ENCODE measurements at regions not wholly inside any gene's neighbourhood (a gene's known extent, or its start where the extent isn't known, plus 50 kb on each side); places are given as distances from the start of the nearest gene placed in this dataset.
"Not testable (repeated sequence)": the region's sequence is repeated elsewhere in the genome, so short reads cannot be mapped to it uniquely, and the experiment has no call there.

DNA sequence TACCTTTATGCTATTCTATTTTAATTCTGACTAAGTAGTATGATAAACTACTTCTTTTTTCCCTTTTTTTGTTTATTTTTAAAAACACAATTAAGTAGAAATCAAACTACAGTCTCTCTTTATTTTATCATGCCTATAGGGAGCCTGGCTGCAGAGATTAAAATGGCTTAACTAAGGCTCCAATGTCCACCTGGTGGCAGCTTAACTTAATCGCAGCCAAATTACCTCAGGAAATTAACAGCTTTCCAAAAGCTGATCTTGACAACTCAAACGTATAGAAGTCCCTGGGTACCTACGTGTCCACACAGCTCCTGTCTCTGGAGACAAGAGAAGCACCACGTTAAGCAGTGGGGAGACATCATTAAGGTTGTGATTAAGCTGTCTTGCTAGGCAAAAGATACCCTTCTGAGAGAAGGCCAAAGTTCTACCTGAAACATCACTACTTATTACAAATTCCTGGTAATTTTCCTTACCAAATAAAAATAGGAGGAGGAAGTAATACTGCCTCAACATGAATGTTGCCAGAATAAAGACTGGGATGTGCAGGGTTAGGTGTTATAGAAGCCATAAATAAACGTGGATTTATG, 63.2 kb upstream of the SNX19 start:
- peak; percentile 40 for DNase-seq (ENCODE audit: low spot score)

GRCh38 chr11:130980071-130980862, 64.0 kb upstream of the SNX19 start:
- DNase-seq (ENCODE audit: low spot score), result no peak

DNA sequence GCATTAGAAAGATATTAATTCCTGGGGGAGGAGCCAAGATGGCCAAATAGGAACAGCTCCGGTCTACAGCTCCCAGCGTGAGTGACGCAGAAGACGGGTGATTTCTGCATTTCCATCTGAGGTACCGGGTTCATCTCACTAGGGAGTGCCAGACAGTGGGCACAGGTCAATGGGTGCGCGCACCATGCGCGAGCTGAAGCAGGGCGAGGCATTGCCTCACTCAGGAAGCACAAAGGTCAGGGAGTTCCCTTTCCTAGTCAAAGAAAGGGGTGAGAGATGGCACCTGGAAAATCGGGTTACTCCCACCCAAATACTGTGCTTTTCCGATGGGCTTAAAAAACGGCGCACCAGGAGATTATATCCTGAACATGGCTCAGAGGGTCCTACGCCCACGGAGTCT, 68.0 kb upstream of the SNX19 start:
- not testable (repeated sequence) for DNase-seq (ENCODE audit: low spot score)

GRCh38 chr11:130992788-130993187, 76.5 kb upstream of the SNX19 start:
- no peak for DNase-seq (ENCODE audit: low spot score)

- no peak for DNase-seq (ENCODE audit: low spot score)
Measured at GRCh38 chr11:130994043-130994442, 77.8 kb upstream of the SNX19 start.

DNA sequence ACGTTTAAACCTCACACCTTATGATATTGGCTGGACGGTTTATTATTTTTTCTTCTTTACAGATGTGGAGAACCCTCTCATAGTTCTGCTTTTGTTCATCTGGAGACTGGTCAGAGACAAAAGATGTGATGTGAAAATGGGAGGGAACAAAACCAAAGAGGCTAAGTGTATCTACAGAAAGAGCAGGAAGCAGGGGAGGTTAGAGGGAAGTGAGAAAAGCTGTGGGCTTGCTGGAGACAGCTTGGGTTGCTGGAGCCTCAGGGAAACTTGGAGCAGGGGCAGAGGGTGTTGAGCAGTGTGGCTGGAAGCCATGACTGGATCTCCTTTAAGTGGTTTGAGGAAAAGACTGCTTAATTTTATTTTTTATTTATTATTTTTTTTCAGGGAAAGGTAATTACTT, 79.0 kb upstream of the SNX19 start:
- DNase-seq (ENCODE audit: low spot score), result no peak

- no peak for DNase-seq (ENCODE audit: low spot score)
Measured at GRCh38 chr11:130997278-130997677, 81.0 kb upstream of the SNX19 start.

GRCh38 chr11:130999086-130999485, 82.8 kb upstream of the SNX19 start:
- no peak for DNase-seq (ENCODE audit: low spot score)

- no peak for DNase-seq (ENCODE audit: low spot score)
Measured at GRCh38 chr11:130999992-131000770, 83.9 kb upstream of the SNX19 start.

- DNase-seq (ENCODE audit: low spot score), result no peak
Measured at GRCh38 chr11:131002145-131002544, 85.9 kb upstream of the SNX19 start.

GRCh38 chr11:131005829-131006228, 89.5 kb upstream of the SNX19 start:
- no peak for DNase-seq (ENCODE audit: low spot score)

- peak; percentile 8 for DNase-seq (ENCODE audit: low spot score)
Measured at GRCh38 chr11:131025020-131025419, 108.7 kb upstream of the SNX19 start.

DNA sequence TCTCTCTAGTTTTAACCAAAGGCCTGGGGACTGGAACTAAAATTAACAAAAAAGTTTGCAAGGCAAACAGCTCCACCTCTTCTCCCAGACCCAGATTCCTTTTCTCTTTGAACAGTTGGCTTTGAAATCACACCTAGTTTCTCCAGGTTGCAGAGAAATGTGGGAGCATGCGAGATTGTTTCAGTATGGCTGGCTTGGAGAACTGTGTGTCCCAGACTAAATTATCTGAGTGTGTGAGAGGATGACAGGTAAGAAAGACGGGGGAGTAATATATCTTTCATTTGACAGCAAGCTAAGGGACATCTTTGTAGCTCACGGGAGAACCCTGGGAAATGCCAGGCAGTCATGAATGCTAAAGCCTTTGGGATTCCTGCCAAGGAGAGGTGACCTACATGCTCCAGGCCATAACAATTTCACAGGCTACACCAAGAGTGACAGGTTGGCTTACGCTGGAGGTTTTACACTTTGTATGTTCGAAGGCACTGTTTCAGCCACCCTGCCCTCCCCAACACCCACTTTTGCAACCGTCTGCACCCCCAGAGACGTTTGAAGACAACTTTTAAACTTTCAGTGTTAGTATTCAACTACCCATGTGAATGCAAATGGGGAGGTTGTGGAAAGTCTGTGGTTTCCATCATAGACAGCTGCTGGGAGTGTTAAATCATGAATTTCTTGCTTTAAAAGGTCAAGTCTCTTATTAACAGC, 109.3 kb upstream of the SNX19 start:
- DNase-seq (ENCODE audit: low spot score), result no peak

- no peak for DNase-seq (ENCODE audit: low spot score)
Measured at GRCh38 chr11:131027491-131027890, 111.2 kb upstream of the SNX19 start.

DNA sequence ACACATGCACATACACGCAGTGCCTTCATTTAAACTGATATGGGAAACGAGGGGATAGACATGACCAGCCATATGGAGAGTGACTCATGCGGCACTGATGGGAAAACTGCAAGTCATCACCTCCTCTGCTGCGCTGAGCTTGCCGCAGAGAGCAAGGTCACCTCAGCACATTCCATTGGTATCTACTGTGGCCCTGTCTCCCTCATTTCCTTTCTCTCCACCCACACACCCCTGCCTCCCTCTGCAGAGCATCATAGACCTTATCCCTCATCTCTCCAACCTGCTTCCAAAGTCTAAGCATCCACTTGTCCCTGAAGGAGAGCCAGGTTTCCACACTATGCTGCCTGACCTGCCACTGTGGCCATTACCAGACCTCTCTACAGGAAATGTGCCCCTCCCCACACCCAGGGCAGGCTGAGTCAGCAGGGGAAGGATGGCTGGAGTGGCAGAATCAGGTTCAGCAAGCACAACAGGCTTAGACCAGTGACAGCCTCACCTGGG, 116.9 kb upstream of the SNX19 start:
- DNase-seq (ENCODE audit: low spot score), result no peak

GRCh38 chr11:131036514-131036913, 120.2 kb upstream of the SNX19 start:
- DNase-seq (ENCODE audit: low spot score), result no peak

- no peak for DNase-seq (ENCODE audit: low spot score)
Measured at GRCh38 chr11:131037873-131038272, 121.6 kb upstream of the SNX19 start.

GRCh38 chr11:131038597-131038996, 122.3 kb upstream of the SNX19 start:
- peak; percentile 38 for DNase-seq (ENCODE audit: low spot score)

DNA sequence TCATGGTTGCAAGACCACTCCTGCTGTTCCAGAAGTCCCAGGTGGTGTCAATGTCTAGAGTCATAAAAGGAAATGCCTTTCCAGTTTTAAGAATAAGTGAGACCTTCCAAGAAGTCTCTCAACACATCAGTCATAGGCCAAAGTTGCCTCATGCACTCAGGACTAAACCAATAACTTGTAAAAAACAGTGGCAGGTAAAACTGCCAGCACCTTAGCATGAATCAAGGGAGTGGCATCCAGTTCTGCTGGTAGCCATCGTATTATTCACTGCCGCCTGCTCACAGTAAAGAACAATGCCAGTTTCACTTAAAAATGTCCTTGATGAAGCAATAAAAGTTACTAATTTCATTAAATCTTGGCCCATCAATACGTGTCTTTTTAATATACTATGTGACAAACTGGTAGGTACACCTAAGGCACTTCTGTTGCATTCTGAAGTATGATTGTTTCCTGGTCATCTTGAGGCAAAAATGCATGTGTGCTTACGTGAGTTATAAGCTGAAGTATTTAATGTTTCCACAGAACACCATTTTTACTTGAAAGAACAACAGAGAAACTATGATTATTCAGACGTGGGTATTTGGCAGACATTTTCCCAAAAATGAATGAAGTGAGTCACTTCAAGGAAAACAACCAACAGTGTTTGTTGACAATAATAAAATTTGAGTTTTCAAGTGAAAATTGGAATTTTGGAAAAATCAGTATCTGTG, 125.2 kb upstream of the SNX19 start:
- no peak for DNase-seq (ENCODE audit: low spot score)

GRCh38 chr11:131042041-131042390, 125.7 kb upstream of the SNX19 start:
- DNase-seq (ENCODE audit: low spot score), result no peak

DNA sequence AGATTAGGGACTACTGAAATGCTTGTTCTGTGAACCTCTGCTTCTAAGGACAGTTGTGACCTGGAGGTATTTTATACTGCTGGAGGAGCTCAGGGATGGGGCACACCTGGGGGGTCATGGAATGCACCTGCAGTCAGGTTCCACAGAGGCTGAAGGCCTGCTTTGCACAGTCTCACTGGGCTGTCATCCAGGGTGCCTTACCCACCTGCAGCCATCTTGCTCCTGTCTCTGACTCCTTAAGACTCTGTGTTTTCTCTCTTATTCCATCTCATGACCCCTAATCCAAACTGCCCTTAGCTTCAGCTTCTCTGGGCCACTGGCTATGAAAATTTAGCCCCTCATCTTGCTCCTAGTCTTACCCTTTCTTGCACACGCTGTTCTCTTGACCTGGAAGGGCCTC, 127.0 kb upstream of the SNX19 start:
- DNase-seq (ENCODE audit: low spot score), result no peak

DNA sequence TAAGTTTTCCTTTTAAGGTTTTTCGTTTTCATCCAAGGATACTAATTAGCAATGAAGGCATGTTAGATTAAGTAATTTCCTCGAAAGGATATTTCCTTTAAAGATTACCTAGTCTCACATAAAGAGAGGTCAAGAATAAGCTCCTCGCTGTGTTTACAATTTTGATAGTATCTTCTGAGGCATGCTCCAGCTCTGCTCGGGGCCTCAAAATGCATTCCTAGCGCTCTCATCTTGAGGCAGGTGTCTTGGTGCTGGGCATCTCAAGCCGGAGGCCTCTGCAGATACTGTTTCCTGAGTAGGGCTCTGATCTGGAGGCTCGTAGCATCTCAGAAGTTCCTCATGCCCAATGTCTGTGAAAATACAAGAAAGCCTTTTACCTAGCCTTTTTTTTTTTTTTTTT, 128.6 kb upstream of the SNX19 start:
- DNase-seq (ENCODE audit: low spot score), result no peak
